NCI-H2107 treated with DMSO at 0.1 percent for 48 hours (cell line): ENCODE measurements at regions not wholly inside any gene's neighbourhood (a gene's known extent, or its start where the extent isn't known, plus 50 kb on each side); places are given as distances from the start of the nearest gene placed in this dataset.
"Not testable (repeated sequence)": the region's sequence is repeated elsewhere in the genome, so short reads cannot be mapped to it uniquely, and the experiment has no call there.

Source experiments
- DNase-seq: peaks from one replicate; lab custom pipeline; 2025; ENCODE audit not compliant: unreplicated experiment; lab: John Stamatoyannopoulos, UW

DNA sequence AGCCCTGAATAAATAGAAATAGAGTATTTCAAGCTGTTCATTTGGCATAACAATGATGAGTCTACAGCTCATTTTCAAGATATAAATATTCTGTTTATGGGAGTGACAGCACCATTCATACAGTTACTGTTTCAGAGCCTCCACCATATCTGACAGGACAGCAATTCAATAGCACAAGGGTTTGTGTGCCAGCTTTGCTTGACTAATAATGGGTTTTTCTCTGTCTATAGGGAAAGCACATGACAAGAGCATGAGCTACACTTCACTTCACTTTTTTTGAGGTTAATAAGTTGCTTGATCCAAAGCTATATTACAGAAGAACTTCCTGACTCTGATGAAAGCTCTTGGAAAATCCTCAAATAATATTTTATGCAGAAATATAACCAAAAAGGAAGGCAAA is 297.1 kb downstream of the RPIA start:
- not testable (repeated sequence) for DNase-seq

- DNase-seq: not testable (repeated sequence)
These were observed 301.3 kb downstream of the RPIA start for GRCh38 chr2:88992819-88993218.

DNA sequence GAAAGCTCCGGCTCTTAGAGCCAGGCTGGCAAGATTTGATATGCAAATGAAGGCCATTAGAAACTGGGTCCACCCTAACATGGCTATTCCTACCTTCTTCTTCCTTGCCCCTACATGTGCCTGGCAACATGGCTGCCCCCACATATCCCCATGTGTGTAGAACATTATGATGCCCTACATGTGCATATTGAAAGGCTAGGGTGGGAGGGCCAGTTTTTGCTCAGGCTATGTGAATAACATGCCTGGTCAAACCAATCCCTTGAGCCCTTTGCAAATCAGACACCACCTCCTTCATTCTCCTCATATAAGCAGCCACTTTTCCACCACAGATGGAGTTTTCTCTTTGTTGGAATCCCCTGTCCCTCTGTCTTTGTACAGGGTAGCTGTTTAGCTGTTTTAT is 303.4 kb downstream of the RPIA start:
- DNase-seq: not testable (repeated sequence)

DNA sequence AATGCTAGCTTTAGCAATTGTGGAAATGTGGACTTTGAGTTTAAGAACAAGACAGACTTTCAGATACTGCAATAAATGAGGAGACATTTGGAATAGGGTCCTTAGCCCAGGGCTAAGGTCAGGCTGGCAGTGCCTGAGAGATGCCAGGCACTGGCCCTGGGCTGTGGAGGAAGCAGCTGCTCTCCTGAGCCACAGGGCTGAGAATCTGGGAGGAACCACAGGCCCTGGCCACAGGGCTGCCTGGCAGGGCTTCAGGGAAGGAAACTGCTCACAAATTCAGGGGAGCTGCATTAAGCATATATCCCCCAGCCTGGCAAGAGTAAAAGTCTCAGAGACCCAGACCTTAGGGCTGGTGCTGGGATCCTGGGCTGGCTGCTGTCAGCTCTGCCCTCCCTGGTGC is 305.1 kb downstream of the RPIA start:
- DNase-seq: not testable (repeated sequence)

DNA sequence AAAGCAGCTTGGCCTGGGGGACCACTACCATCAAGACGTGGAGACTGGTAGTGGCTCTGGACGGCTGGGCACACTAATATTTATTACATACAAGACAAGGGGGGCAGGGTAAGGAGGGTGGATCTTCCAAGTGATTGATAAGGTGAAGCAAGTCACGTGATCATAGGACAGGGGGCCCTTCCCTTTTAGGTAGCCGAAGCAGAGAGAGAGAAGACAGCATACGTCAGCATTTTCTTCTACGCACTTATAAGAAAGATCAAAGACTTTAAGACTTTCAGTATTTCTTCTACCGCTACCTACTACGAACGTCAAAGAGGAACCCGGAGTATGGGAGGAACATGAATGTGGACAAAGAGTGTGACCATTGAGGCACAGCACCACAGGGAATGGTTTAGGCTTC is 307.9 kb downstream of the RPIA start:
- no peak for DNase-seq

- DNase-seq: no peak
These were observed 308.8 kb downstream of the RPIA start for GRCh38 chr2:89000235-89000634.

- DNase-seq: not testable (repeated sequence)
These were observed 312.8 kb downstream of the RPIA start for GRCh38 chr2:89004238-89004637.

- not testable (repeated sequence) for DNase-seq
These were observed 329.1 kb downstream of the RPIA start for GRCh38 chr2:89020566-89020965.

GRCh38 chr2:89026296-89026695 is 334.8 kb downstream of the RPIA start:
- DNase-seq: not testable (repeated sequence)

DNA sequence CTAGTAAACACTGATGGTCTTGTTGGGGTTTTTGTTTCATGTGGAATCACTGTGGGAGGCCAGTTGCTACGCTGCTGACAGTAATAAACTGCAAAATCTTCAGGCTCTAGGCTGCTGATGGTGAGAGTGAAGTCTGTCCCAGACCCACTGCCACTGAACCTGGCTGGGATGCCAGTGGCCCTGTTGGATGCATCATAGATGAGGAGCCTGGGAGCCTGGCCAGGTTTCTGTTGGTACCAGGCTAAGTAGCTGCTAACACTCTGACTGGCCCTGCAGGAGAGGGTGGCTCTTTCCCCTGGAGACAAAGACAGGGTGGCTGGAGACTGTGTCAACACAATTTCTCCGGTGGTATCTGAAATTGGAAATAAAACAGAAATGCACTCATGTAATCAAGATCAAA is 335.6 kb downstream of the RPIA start:
- DNase-seq: not testable (repeated sequence)

GRCh38 chr2:89027536-89027935 is 336.1 kb downstream of the RPIA start:
- not testable (repeated sequence) for DNase-seq

GRCh38 chr2:89029257-89029656 is 337.8 kb downstream of the RPIA start:
- DNase-seq: not testable (repeated sequence)

- DNase-seq: not testable (repeated sequence)
These were observed 356.9 kb downstream of the RPIA start for GRCh38 chr2:89048138-89049066.

- DNase-seq: not testable (repeated sequence)
These were observed 367.1 kb downstream of the RPIA start for GRCh38 chr2:89058616-89059015.

DNA sequence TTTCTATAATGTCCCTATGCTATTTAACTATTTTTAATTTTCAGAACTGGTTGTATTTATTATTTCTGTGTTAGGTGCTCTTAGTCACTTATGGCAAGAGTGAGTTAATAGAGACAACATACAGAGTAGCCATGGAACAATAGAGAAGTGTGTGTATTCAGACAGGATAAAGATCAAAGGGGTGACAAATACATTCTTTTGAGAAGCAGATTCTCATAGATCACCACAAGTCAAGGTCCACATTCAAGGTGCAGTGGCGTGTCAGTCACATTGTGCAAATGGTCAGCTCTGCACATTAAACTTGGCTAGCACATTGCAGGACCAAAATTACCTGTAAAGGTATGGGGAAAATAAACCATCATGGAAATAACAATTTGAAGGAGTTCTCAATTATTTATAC is 369.7 kb downstream of the RPIA start:
- DNase-seq: not testable (repeated sequence)

DNA sequence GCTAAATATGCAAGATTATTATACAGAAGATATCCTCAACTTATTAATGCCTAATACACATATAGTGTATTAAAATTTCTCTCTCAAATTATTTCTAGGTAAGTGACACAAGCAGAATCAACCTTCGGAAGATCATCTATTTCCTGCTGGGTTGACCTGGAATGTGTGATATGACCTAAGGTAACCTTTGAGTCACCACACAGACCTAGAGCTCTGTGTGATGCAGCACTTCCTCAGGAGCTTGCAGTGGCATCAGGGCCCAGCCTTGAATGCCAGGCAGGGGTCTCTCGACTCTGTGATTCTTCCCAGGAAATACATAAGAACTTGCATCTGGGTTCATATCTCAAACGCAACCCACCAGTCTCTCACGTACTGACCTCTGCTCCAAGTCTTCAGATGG is 385.3 kb downstream of the RPIA start:
- not testable (repeated sequence) for DNase-seq

DNA sequence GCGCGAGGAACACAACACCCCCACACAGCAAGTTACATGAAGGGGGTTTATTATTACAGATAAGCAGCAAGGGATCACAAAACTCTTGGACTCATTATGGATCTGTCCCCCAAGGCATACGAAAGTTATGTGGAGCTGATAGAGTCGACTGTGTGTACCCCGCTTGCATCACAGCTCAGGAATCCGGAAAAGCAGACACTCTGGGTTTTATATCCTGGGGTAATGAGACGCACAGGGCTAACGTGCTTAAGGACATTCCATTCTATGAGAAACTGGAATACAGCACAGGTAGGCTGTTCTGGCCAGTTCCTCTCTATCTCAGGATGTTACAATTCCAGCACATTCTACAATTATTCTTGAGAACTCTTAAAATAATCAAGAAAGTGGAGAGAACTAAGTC is 401.4 kb downstream of the RPIA start:
- not testable (repeated sequence) for DNase-seq

DNA sequence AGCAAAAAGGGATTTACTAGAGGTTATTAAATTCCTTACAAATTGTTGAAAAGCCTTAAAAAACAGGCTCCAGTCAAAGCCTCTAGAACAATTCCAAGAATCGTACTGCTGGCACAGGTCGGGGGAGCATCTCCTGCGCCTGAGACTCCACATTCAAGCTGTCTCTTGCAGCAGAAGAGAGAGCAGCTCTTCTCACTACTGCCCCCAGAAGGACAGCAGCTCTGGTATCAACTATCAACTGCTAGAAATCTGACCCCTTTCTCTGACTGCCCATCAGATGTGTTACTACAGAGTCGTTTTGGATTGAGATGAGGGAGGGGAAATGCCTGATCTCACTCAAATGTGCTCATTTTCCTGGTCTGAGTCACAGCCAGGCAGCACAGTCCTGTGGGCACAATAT is 403.6 kb downstream of the RPIA start:
- DNase-seq: not testable (repeated sequence)

- not testable (repeated sequence) for DNase-seq
These were observed 411.1 kb downstream of the RPIA start for GRCh38 chr2:89102587-89102986.

GRCh38 chr2:89106369-89107019 is 415.0 kb downstream of the RPIA start:
- not testable (repeated sequence) for DNase-seq

GRCh38 chr2:89112434-89112833 is 421.0 kb downstream of the RPIA start:
- not testable (repeated sequence) for DNase-seq

DNA sequence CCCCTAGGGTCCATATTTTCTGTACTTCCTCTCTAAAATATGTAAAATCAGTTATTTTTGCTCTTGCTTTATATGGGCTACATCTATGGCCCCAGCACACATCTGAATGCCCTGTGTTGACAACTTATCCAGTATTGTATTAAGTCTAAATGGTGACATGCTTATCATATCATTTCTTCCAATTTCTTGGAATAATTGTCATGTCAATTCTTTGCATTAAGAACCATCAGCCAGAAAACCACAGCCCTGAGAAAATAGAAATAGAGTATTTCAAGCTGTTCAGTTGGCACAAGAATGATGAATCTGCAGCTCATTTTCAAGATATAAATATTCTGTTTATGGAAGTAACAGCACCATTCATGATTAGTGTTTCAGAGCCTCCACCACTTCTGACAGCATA is 421.8 kb downstream of the RPIA start:
- DNase-seq: not testable (repeated sequence)
